ENCODE measurements at regions not wholly inside any gene's neighbourhood (a gene's known extent, or its start where the extent isn't known, plus 50 kb on each side); places are given as distances from the start of the nearest gene placed in this dataset.

DNA sequence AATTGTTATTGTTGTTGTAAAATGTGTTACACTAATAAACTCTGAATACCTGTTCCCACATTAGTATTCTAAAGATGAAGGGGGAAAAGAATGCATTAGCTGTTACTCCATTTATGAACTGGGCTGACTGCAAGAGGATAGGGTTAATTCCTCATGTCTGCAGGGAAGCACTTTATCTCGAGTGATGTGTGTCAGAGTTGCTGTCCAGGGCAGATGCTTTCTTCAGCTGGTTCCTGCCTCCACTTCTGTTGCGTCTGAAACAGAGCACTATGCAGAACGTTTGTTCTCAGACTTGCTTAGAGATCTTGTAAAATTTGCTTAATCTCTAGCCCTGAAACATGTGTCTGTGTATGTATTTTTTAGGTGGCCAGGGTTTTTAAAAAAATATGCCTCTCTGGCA, 318.8 kb downstream of the SPRY2 start:
- TF ChIP-seq ZNF384 (IDR thresholded peaks at IDR 0.05) = no peak
- TF ChIP-seq FOXA1 (IDR thresholded peaks at IDR 0.05) = no peak
- no peak for TF ChIP-seq SUZ12 (IDR thresholded peaks at IDR 0.05)
- TF ChIP-seq, protein P1, sequence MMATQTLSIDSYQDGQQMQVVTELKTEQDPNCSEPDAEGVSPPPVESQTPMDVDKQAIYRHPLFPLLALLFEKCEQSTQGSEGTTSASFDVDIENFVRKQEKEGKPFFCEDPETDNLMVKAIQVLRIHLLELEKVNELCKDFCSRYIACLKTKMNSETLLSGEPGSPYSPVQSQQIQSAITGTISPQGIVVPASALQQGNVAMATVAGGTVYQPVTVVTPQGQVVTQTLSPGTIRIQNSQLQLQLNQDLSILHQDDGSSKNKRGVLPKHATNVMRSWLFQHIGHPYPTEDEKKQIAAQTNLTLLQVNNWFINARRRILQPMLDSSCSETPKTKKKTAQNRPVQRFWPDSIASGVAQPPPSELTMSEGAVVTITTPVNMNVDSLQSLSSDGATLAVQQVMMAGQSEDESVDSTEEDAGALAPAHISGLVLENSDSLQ (IDR thresholded peaks at IDR 0.05) = no peak
- no peak for TF ChIP-seq ELF4 (IDR thresholded peaks at IDR 0.05)
- no peak for TF ChIP-seq SP1 (IDR thresholded peaks at IDR 0.05)
- TF ChIP-seq FOXK2 (IDR thresholded peaks at IDR 0.05) = no peak
- TF ChIP-seq NFRKB (IDR thresholded peaks at IDR 0.05) = no peak
- DNase-seq (ENCODE audit: extremely low spot score) = no peak
- POLR2A ChIA-PET = interaction anchor here (1.0 kb wide), 1 partner anchor 319 kb away, joined by 3 read pairs; the partner anchor contains the start of gene SPRY2
- CTCF ChIA-PET = interaction anchor here (0.6 to 0.7 kb wide), 2 partner anchors 60 to 86 kb away, joined by 3 to 5 read pairs; no protein-coding TSS in a partner anchor

- TF ChIP-seq, protein P1 (IDR thresholded peaks at IDR 0.05) = no peak
- TF ChIP-seq SUZ12 (IDR thresholded peaks at IDR 0.05) (no peak), SP1 (IDR thresholded peaks at IDR 0.05) (no peak), ARNT (IDR thresholded peaks at IDR 0.05) (no peak), HDGF (IDR thresholded peaks at IDR 0.05; ENCODE audit: borderline replicate concordance) (no peak), LEF1 (IDR thresholded peaks at IDR 0.05; ENCODE audit: borderline replicate concordance) (no peak), ELF4 (IDR thresholded peaks at IDR 0.05) (no peak)
- POLR2A ChIA-PET = interaction anchor here (1.9 kb wide), 1 partner anchor 331 kb away, joined by 4 read pairs; no protein-coding TSS in a partner anchor
- CTCF ChIA-PET = no interaction called here
- DNase-seq (ENCODE audit: extremely low spot score) = no peak
Measured at GRCh38 chr13:80012251-80012650, 328.7 kb downstream of the SPRY2 start.

GRCh38 chr13:80011448-80012212, 329.3 kb downstream of the SPRY2 start:
- TF ChIP-seq, protein P1 (IDR thresholded peaks at IDR 0.05) = no peak
- TF ChIP-seq FOXK2 (IDR thresholded peaks at IDR 0.05) = no peak
- no peak for TF ChIP-seq ARNT (IDR thresholded peaks at IDR 0.05)
- no peak for TF ChIP-seq ZNF384 (IDR thresholded peaks at IDR 0.05)
- no peak for TF ChIP-seq HDGF (IDR thresholded peaks at IDR 0.05; ENCODE audit: borderline replicate concordance)
- DNase-seq (ENCODE audit: extremely low spot score) = no peak
- CTCF ChIA-PET = no interaction called here
- POLR2A ChIA-PET = interaction anchor here (1.3 to 1.9 kb wide), 3 partner anchors 8 to 331 kb away, joined by 3 to 4 read pairs (median 3); partner anchors contain the start of gene SPRY2

DNA sequence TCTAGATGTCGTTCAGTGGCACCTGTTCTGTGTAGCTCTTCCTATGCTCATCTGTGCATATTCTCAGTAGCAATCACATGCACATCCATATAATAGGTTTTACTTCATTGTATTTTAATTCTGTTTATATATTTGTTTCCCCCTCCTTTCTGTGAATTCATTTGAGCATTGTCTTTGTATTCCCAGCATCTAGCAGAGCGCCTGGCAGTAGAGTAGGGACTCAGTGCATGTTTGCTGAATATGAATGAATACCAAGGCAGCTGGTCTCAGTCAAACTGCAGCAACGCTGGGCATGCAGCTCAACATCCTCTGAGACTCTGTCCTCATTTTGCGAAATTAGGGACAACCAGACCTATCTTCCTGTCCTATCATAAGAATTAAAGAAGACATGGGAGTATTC, 330.1 kb downstream of the SPRY2 start:
- ChIA-PET CTCF (no interaction called here), POLR2A (interaction anchor here (1.3 to 1.9 kb wide), 3 partner anchors 9 to 332 kb away, joined by 3 to 4 read pairs (median 3); partner anchors contain the start of gene SPRY2)
- TF ChIP-seq LEF1 (IDR thresholded peaks at IDR 0.05; ENCODE audit: borderline replicate concordance) (no peak), CTBP1 (IDR thresholded peaks at IDR 0.05; ENCODE audit: borderline replicate concordance) (no peak), ARNT (IDR thresholded peaks at IDR 0.05) (no peak), BHLHE40 (IDR thresholded peaks at IDR 0.05; ENCODE audit: borderline replicate concordance) (no peak), FOXA1 (IDR thresholded peaks at IDR 0.05) (no peak), L3MBTL2 (conservative IDR thresholded peaks at IDR 0.05) (no peak), TARDBP (IDR thresholded peaks at IDR 0.05) (no peak), NFRKB (IDR thresholded peaks at IDR 0.05) (no peak), ZNF384 (IDR thresholded peaks at IDR 0.05) (no peak), SUZ12 (IDR thresholded peaks at IDR 0.05) (no peak), HDGF (IDR thresholded peaks at IDR 0.05; ENCODE audit: borderline replicate concordance) (no peak)
- TF ChIP-seq, protein P1 (IDR thresholded peaks at IDR 0.05) = no peak
- no peak for DNase-seq (ENCODE audit: extremely low spot score)

DNA sequence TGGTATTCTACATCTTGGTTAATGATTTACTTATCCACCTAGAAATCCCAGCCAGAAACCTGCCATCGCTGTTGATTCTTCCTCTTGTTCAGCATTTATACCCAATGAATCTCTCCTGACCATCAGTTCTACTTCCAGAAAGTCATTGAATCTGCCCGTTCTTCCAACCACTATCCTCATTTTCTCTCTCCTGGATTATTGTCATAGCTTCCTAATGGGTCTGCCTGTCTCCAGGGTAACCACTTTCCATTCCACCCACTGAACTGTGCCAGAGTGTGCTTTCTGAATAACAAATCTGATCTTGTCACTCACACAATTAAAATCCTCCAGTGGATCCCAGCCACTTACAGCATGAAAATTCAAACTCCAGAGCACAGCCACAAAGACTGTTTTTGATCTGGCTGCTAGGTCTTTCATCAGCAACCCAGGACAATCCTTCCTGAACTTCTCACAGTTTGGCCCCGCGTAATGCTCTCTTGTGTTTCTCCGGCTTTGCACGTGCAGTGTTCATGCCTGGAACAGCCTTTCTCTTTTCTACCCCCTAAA, 330.6 kb downstream of the SPRY2 start:
- ChIA-PET CTCF (no interaction called here), POLR2A (interaction anchor here (1.3 to 1.4 kb wide), 2 partner anchors 10 to 331 kb away, joined by 3 read pairs; partner anchors contain the start of gene SPRY2)
- TF ChIP-seq ARNT (IDR thresholded peaks at IDR 0.05) (no peak), SP1 (IDR thresholded peaks at IDR 0.05) (no peak), SUZ12 (IDR thresholded peaks at IDR 0.05) (no peak), CTBP1 (IDR thresholded peaks at IDR 0.05; ENCODE audit: borderline replicate concordance) (no peak), ELF4 (IDR thresholded peaks at IDR 0.05) (no peak), FOXM1 (IDR thresholded peaks at IDR 0.05; ENCODE audit: borderline replicate concordance) (no peak), NFRKB (IDR thresholded peaks at IDR 0.05) (no peak)
- TF ChIP-seq, protein P1 (IDR thresholded peaks at IDR 0.05) = no peak
- DNase-seq (ENCODE audit: extremely low spot score) = no peak
